ENCODE measurements at regions not wholly inside any gene's neighbourhood (a gene's known extent, or its start where the extent isn't known, plus 50 kb on each side); places are given as distances from the start of the nearest gene placed in this dataset.

DNA sequence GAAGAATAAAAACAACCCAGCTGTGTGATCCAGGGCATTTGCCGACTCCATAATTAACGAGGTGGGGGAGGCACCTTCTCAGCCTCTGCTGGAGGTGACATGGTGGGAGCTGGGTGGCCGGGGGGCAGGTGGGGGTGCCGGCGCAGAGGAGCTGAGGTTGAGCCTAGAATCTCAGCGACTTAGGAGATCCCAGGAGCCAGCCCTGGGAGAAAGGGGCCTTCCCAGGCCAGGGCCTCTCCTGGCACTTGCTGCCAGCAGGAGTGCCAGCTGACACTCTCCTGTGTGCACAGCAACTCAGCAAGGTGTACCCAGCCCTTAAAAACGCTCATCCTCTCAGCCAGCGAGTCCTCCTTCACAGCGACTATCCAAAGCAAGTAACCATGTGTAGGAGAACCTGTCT, 62.8 kb upstream of the FCN1 start:
- intact Hi-C loops (cut with DNase I) = loop anchor here in 1 of 2 donors (5.0 to 10.0 kb wide), 2 partner anchors 206 to 283 kb away; no protein-coding TSS in a partner anchor
- Histone ChIP-seq H3K4me1 (replicated peaks in 1 of 2) (no peaks in the 10 kb centered on the region), H3K27me3 (no peaks in the 10 kb centered on the region), H3K4me3 (no peak overlapping the region), H3K27ac (no peak overlapping the region), H3K36me3 (replicated peaks in 1 of 2) (no peaks in the 10 kb centered on the region), H3K9me3 (replicated peaks in 1 of 3) (no peaks in the 10 kb centered on the region)
- 84 to 90% (median 87%) methylated on average over 9 of the region's 9 CpGs for WGBS, 4 donors
- TF ChIP-seq, protein P1, sequence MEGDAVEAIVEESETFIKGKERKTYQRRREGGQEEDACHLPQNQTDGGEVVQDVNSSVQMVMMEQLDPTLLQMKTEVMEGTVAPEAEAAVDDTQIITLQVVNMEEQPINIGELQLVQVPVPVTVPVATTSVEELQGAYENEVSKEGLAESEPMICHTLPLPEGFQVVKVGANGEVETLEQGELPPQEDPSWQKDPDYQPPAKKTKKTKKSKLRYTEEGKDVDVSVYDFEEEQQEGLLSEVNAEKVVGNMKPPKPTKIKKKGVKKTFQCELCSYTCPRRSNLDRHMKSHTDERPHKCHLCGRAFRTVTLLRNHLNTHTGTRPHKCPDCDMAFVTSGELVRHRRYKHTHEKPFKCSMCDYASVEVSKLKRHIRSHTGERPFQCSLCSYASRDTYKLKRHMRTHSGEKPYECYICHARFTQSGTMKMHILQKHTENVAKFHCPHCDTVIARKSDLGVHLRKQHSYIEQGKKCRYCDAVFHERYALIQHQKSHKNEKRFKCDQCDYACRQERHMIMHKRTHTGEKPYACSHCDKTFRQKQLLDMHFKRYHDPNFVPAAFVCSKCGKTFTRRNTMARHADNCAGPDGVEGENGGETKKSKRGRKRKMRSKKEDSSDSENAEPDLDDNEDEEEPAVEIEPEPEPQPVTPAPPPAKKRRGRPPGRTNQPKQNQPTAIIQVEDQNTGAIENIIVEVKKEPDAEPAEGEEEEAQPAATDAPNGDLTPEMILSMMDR (IDR thresholded peaks at IDR 0.05) = no peak
- no peak for TF ChIP-seq POLR2A (IDR thresholded peaks at IDR 0.05)
- DNase-seq = no peak

DNA sequence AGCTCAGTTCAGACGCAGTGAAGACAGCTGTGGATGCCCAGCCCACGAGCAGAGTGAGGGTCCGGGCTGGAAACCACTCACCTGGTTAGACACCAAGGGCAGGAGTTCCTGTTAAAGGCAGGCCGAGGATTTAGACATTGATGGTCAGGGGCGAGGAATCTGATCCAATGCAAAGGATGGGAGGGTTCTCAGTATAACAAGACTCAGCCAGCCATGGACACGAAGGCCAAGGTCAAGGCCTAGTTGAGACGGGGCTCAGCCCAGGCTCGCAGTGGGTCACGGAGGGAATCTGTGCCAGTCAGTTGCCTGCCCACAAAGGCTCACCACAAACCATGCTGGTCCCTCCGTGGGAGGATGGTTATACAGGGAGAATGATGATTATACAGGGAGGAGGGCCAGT, 63.3 kb upstream of the FCN1 start:
- intact Hi-C loops (cut with DNase I) = loop anchor here in 1 of 2 donors (5.0 to 10.0 kb wide), 2 partner anchors 206 to 284 kb away; no protein-coding TSS in a partner anchor
- no peaks in the 10 kb centered on the region for H3K27me3 ChIP-seq
- no peak overlapping the region for H3K4me3 ChIP-seq
- no peak overlapping the region for H3K27ac ChIP-seq
- WGBS, 4 donors = 73 to 76% (median 75%) methylated on average over 9 to 10 of the region's 10 CpGs
- H3K9me3 ChIP-seq (replicated peaks in 1 of 3) = no peaks in the 10 kb centered on the region
- no peaks in the 10 kb centered on the region for H3K4me1 ChIP-seq (replicated peaks in 1 of 2)
- H3K36me3 ChIP-seq (replicated peaks in 1 of 2) = no peaks in the 10 kb centered on the region
- TF ChIP-seq, protein P1 (IDR thresholded peaks at IDR 0.05) = no peak
- TF ChIP-seq POLR2A (IDR thresholded peaks at IDR 0.05) = no peak
- no peak for DNase-seq

DNA sequence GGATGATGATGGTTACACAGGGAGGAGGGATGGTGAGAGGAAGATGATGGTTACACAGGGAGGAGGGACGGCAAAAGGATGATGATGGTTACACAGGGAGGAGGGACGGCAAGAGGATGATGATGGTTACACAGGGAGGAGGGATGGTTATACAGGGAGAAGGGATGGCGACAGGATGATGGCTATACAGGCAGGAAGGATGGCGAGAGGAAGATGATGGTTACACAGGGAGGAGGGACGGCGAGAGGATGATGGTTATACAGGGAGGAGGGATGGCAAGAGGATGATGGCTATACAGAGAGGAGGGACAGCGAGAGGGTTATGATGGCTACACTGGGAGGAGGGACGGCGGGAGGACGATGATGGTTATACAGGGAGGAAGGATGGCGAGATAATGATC, 64.1 kb upstream of the FCN1 start:
- TF ChIP-seq, protein P1 (IDR thresholded peaks at IDR 0.05) = no peak
- TF ChIP-seq POLR2A (IDR thresholded peaks at IDR 0.05) = no peak
- Histone ChIP-seq H3K4me1 (replicated peaks in 1 of 2) (no peaks in the 10 kb centered on the region), H3K27ac (no peak overlapping the region), H3K36me3 (replicated peaks in 1 of 2) (no peaks in the 10 kb centered on the region), H3K27me3 (no peaks in the 10 kb centered on the region), H3K9me3 (replicated peaks in 1 of 3) (no peaks in the 10 kb centered on the region), H3K4me3 (no peak overlapping the region)
- 89 to 95% (median 92%) methylated on average over 11 of the region's 11 CpGs for WGBS, 4 donors
- no peak for DNase-seq
- intact Hi-C loops (cut with DNase I) = loop anchor here in 1 of 2 donors (5.0 to 10.0 kb wide), 2 partner anchors 207 to 285 kb away; no protein-coding TSS in a partner anchor

DNA sequence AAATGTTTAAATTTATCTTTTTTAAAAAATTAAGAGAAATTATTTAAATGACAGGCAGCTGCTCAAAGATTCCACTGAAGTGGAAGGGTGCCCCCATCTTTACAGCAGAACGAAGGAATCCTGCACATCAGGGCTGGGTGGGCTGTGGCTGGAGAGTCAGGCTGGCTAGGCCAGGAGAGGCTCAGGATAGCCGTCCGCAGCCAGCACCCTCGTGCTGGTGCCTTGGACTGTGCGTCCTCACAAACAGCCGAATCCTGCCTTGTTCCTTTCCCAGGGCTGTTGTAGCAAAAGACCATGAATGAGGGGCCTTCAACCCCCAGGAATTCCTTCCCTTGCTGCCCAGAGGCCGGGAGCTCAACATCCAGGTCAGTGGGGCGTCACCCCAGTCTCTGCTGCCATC, 64.6 kb upstream of the FCN1 start:
- no peaks in the 10 kb centered on the region for H3K4me1 ChIP-seq (replicated peaks in 1 of 2)
- WGBS, 4 donors = 66 to 87% (median 86%) methylated on average over 8 of the region's 8 CpGs
- H3K36me3 ChIP-seq (replicated peaks in 1 of 2) = no peaks in the 10 kb centered on the region
- H3K4me3 ChIP-seq = no peak overlapping the region
- no peaks in the 10 kb centered on the region for H3K27me3 ChIP-seq
- no peak for DNase-seq
- TF ChIP-seq, protein P1 (IDR thresholded peaks at IDR 0.05) = no peak
- TF ChIP-seq POLR2A (IDR thresholded peaks at IDR 0.05) = no peak
- intact Hi-C loops (cut with DNase I) = loop anchor here in 1 of 2 donors (5.0 to 10.0 kb wide), 2 partner anchors 208 to 285 kb away; no protein-coding TSS in a partner anchor
- H3K9me3 ChIP-seq (replicated peaks in 1 of 3) = no peaks in the 10 kb centered on the region
- no peak overlapping the region for H3K27ac ChIP-seq
